WTC11 (cell line): ENCODE measurements at regions not wholly inside any gene's neighbourhood (a gene's known extent, or its start where the extent isn't known, plus 50 kb on each side); places are given as distances from the start of the nearest gene placed in this dataset.

Experiments used
- ATAC-seq: fragments of 200-7000 bp; cut with Tn5 transposase; 2 replicates; pipeline ENCODE4 v1.10.0; 2021; ENCODE audit warnings: mild to moderate bottlenecking, moderate library complexity
- CTCF ChIA-PET: fragments of 300-600 bp; sonication (Branson Sonifier 250); formaldehyde crosslinking; loops from one replicate; lab custom pipeline; 2021; ENCODE audit warnings: antibody characterized with exemption; lab: Charles Lee
- POLR2A ChIA-PET: fragments of 350-600 bp; sonication (Branson Sonifier 250); formaldehyde crosslinking; loops from one replicate; lab custom pipeline; 2021; ENCODE audit warnings: antibody characterized with exemption; lab: Charles Lee
- DNase-seq: peaks from one replicate; pipeline ENCODE4 v3.0.0; 2021; ENCODE audit warnings: low spot score
- H3K27ac Mint-ChIP-seq: 2 replicates; pipeline ENCODE4 v1.8.0; 2021; ENCODE audit warnings: mixed read lengths
- H3K27me3 Mint-ChIP-seq: 2 replicates; pipeline ENCODE4 v1.8.0; 2021; ENCODE audit warnings: low read depth, mild to moderate bottlenecking, moderate library complexity, mixed read lengths
- H3K36me3 Mint-ChIP-seq: 2 replicates; pipeline ENCODE4 v1.8.0; 2021; ENCODE audit warnings: mixed read lengths
- H3K4me1 Mint-ChIP-seq: 2 replicates; pipeline ENCODE4 v1.8.0; 2022; ENCODE audit warnings: mixed read lengths
- H3K4me3 Mint-ChIP-seq: 2 replicates; pipeline ENCODE4 v1.8.0; 2021; ENCODE audit warnings: mild to moderate bottlenecking, moderate library complexity, mixed read lengths
- H3K9me3 Mint-ChIP-seq: 2 replicates; pipeline ENCODE4 v1.8.0; 2021; ENCODE audit warnings: mixed read lengths
- CBFB ChIP-seq: sonication (generic); formaldehyde crosslinking; IDR thresholded peaks from 2 replicates; pipeline ENCODE4 v1.8.1; 2022; ENCODE audit warnings: mild to moderate bottlenecking, low read depth, missing genetic modification reagents
- ETV6 ChIP-seq: sonication (generic); formaldehyde crosslinking; IDR thresholded peaks from 2 replicates; pipeline ENCODE4 v1.8.1; 2022; ENCODE audit warnings: mild to moderate bottlenecking, missing genetic modification reagents
- FOXJ3 ChIP-seq: sonication (generic); formaldehyde crosslinking; IDR thresholded peaks from 2 replicates; pipeline ENCODE4 v1.9.0; 2021; ENCODE audit warnings: missing genetic modification reagents, mild to moderate bottlenecking, borderline replicate concordance
- GABPB1 ChIP-seq: sonication (generic); formaldehyde crosslinking; IDR thresholded peaks from 2 replicates; pipeline ENCODE4 v1.8.1; 2023; ENCODE audit warnings: mild to moderate bottlenecking, missing genetic modification reagents
- HMGA2 ChIP-seq: fragments of 250-450 bp; sonication (Bioruptor Pico); IDR thresholded peaks from 2 replicates; pipeline ENCODE4 v1.4.0; 2021; ENCODE audit warnings: mild to moderate bottlenecking, moderate library complexity
- JUN ChIP-seq: sonication (generic); formaldehyde crosslinking; IDR thresholded peaks from 2 replicates; pipeline ENCODE4 v1.8.0; 2023; ENCODE audit warnings: mild to moderate bottlenecking, missing genetic modification reagents
- KAT7 ChIP-seq: sonication (generic); formaldehyde crosslinking; IDR thresholded peaks from 2 replicates; pipeline ENCODE4 v1.8.1; 2023; ENCODE audit warnings: missing genetic modification reagents, mild to moderate bottlenecking, borderline replicate concordance
- NFATC4 ChIP-seq: fragments of 250-450 bp; sonication (Bioruptor Pico); IDR thresholded peaks from 2 replicates; pipeline ENCODE4 v1.9.0; 2021; ENCODE audit warnings: mild to moderate bottlenecking
- NFYB ChIP-seq: sonication (generic); formaldehyde crosslinking; conservative IDR thresholded peaks from 2 replicates; pipeline ENCODE4 v1.8.0; 2022; ENCODE audit warnings: low read depth, missing genetic modification reagents
- RORB ChIP-seq: fragments of 250-450 bp; sonication (Bioruptor Pico); IDR thresholded peaks from 2 replicates; pipeline ENCODE4 v1.9.0; 2021; ENCODE audit warnings: mild to moderate bottlenecking
- SMAD3 ChIP-seq: sonication (generic); formaldehyde crosslinking; IDR thresholded peaks from 2 replicates; pipeline ENCODE4 v1.8.0; 2022; ENCODE audit warnings: missing genetic modification reagents, mild to moderate bottlenecking, borderline replicate concordance
- SOX15 ChIP-seq: fragments of 250-450 bp; sonication (Bioruptor Pico); IDR thresholded peaks from 2 replicates; pipeline ENCODE4 v1.9.0; 2021; ENCODE audit warnings: mild to moderate bottlenecking
- TP53 ChIP-seq: sonication (generic); formaldehyde crosslinking; IDR thresholded peaks from 2 replicates; pipeline ENCODE4 v1.8.1; 2023; ENCODE audit warnings: mild to moderate bottlenecking, missing genetic modification reagents
- ZNF317 ChIP-seq: sonication (generic); formaldehyde crosslinking; IDR thresholded peaks from 2 replicates; pipeline ENCODE4 v1.8.1; 2023; ENCODE audit warnings: low read depth, mild to moderate bottlenecking, moderate library complexity, missing genetic modification reagents, borderline replicate concordance
- TF ChIP-seq, protein P1 (sequence below): sonication (generic); formaldehyde crosslinking; IDR thresholded peaks from 2 replicates; pipeline ENCODE4 v1.8.0; 2022; ENCODE audit warnings: mild to moderate bottlenecking, missing genetic modification reagents
- TF ChIP-seq, protein P2 (sequence below): sonication (generic); formaldehyde crosslinking; IDR thresholded peaks from 2 replicates; pipeline ENCODE4 v1.8.0; 2022; ENCODE audit warnings: mild to moderate bottlenecking, missing genetic modification reagents
- TF ChIP-seq, protein P3 (sequence below): sonication (generic); formaldehyde crosslinking; conservative IDR thresholded peaks from 2 replicates; pipeline ENCODE4 v1.8.1; 2022; ENCODE audit warnings: mild to moderate bottlenecking, missing genetic modification reagents
- TF ChIP-seq, protein P4 (sequence below): sonication (generic); formaldehyde crosslinking; IDR thresholded peaks from 2 replicates; pipeline ENCODE4 v1.8.1; 2022; ENCODE audit warnings: low read depth, mild to moderate bottlenecking, moderate library complexity, missing genetic modification reagents, borderline replicate concordance
- TF ChIP-seq, protein P5 (sequence below): fragments of 250-450 bp; sonication (Bioruptor Pico); IDR thresholded peaks from 2 replicates; pipeline ENCODE4 v1.9.0; 2021; ENCODE audit warnings: mild to moderate bottlenecking
- TF ChIP-seq, protein P6 (sequence below): sonication (generic); formaldehyde crosslinking; IDR thresholded peaks from 2 replicates; pipeline ENCODE4 v1.8.1; 2023; ENCODE audit warnings: mild to moderate bottlenecking, missing genetic modification reagents, moderate library complexity
- TF ChIP-seq, protein P7 (sequence below): sonication (generic); formaldehyde crosslinking; IDR thresholded peaks from 2 replicates; pipeline ENCODE4 v1.8.1; 2023; ENCODE audit warnings: mild to moderate bottlenecking, moderate library complexity, missing genetic modification reagents
- TF ChIP-seq, protein P8 (sequence below): fragments of 250-450 bp; sonication (Bioruptor Pico); conservative IDR thresholded peaks from 2 replicates; pipeline ENCODE4 v1.9.0; 2021; ENCODE audit warnings: mild to moderate bottlenecking

DNA sequence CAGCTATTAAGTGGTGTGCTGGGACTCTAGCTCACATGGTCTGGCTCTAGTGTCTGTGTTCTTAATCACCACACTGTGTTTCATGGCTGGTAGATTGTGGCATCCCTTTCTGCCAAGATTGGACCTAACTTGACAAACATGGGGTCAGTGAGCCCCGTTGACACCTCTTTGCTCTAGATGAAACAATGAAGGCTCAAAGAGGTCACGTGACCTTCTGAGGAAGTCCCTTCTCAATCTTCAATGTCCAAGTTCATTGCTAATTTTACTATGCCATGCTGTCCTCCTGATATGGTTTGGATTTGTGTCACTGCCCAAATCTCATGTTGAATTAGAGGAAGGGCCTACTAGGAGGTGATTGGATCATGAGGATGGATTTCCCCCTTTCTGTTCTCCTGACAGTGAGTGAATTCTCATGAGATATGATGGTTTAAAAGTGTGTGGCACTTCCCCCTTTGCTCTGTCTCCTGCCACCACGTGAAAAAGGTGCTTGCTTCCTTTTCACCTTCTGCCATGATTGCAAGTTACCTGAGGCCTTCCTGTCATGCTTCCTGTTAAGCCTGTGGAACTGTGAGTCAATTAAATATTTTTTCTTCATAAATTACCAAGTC is 177.8 kb upstream of the MYLIP start (continued):
- TF ChIP-seq JUN (CRISPR knock-in tag) (no peak), ETV6 (CRISPR knock-in tag) (no peak), KAT7 (CRISPR knock-in tag) (no peak), RORB (no peak), SOX15 (CRISPR knock-in tag) (no peak), SMAD3 (no peak), GABPB1 (CRISPR knock-in tag) (no peak), CBFB (CRISPR knock-in tag) (no peak), ZNF317 (no peak), TP53 (CRISPR knock-in tag) (no peak)
- TF ChIP-seq, protein P1, sequence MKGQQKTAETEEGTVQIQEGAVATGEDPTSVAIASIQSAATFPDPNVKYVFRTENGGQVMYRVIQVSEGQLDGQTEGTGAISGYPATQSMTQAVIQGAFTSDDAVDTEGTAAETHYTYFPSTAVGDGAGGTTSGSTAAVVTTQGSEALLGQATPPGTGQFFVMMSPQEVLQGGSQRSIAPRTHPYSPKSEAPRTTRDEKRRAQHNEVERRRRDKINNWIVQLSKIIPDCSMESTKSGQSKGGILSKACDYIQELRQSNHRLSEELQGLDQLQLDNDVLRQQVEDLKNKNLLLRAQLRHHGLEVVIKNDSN (CRISPR knock-in tag) = no peak

DNA sequence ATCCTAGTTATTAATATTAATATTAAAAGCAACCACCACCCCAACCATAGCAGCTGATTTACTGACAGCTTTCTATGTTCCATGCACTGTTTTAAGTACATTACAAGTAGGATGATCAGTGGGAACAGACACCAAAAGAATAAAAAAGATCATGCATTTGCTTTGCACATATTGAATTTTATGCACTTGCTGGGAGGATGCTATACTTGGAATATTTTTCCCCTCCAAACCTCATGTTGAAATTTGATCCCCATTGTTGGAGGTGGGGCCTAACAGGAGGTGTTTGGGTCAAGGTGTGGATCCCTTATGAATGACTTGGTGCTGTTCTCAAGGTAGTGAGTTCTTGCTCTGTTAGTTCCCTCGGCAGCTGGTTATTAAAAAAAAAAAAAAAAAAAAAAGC is 178.9 kb upstream of the MYLIP start:
- Mint-ChIP-seq H3K27ac (no peak overlapping the region), H3K4me1 (peaks cover 51% of the 10 kb centered on the region)

DNA sequence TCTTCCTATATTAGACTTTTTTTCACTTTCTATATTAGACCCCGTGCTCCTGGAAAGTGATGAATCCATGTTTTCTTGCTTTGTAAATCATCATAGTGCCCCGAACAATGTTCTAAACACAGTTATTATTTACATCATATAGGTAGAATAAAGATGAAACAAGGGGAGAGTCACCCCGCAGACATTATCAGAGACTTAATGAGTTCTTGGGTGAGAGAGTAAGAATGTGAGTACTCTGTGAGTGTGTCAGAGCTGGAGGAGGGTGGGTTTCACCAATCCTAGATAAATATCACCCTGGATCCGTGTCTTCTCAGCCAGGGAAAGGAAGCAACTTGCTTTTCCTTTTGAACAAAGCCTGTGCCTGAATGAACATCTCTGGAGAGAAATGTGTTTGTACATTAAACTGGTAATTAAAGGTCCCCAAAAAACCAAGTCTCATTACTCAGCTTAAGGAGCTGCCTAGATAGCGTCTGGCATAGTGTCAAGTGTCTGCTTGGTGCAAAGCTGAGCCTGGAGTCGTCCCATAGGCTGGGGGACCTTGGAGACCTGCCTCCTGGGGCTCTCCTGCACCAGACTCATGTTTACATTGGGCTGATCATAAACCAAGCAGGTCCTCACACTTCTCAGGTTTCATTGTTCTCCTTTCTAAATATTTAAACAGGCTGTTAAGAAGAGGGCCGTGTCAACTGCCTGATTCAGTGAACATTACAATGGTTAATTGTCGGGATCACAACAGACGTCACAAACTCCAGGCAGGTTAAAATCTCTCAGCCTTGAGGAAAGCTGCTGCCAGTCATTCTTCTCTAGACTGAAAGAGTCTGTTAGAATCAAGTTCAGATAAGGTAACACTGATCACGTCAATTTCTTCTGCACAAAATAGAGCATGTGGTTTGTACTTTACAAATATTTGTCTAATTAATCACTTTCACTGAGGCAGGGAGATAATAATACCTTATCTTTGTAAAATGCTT is 179.7 kb upstream of the MYLIP start:
- ChIA-PET POLR2A (interaction anchor here (0.6 kb wide), 1 partner anchor 253 kb away, joined by 3 read pairs; no protein-coding TSS in a partner anchor), CTCF (interaction anchor here (1.1 to 1.2 kb wide), 2 partner anchors 56 to 179 kb away, joined by 4 read pairs; partner anchors contain the start of gene MYLIP)
- ATAC-seq (peak; percentile 83), DNase-seq (no peak)
- Mint-ChIP-seq H3K9me3 (no peaks in the 10 kb centered on the region), H3K36me3 (no peaks in the 10 kb centered on the region), H3K27me3 (no peaks in the 10 kb centered on the region), H3K27ac (no peak overlapping the region), H3K4me1 (peaks cover 49% of the 10 kb centered on the region), H3K4me3 (no peak overlapping the region)
- TF ChIP-seq, protein P2, sequence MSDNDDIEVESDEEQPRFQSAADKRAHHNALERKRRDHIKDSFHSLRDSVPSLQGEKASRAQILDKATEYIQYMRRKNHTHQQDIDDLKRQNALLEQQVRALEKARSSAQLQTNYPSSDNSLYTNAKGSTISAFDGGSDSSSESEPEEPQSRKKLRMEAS (CRISPR knock-in tag) = no peak
- TF ChIP-seq, protein P3, sequence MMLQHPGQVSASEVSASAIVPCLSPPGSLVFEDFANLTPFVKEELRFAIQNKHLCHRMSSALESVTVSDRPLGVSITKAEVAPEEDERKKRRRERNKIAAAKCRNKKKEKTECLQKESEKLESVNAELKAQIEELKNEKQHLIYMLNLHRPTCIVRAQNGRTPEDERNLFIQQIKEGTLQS (CRISPR knock-in tag) = no peak
- TF ChIP-seq, protein P4, sequence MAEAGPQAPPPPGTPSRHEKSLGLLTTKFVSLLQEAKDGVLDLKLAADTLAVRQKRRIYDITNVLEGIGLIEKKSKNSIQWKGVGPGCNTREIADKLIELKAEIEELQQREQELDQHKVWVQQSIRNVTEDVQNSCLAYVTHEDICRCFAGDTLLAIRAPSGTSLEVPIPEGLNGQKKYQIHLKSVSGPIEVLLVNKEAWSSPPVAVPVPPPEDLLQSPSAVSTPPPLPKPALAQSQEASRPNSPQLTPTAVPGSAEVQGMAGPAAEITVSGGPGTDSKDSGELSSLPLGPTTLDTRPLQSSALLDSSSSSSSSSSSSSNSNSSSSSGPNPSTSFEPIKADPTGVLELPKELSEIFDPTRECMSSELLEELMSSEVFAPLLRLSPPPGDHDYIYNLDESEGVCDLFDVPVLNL (CRISPR knock-in tag) = no peak
- TF ChIP-seq, protein P5, sequence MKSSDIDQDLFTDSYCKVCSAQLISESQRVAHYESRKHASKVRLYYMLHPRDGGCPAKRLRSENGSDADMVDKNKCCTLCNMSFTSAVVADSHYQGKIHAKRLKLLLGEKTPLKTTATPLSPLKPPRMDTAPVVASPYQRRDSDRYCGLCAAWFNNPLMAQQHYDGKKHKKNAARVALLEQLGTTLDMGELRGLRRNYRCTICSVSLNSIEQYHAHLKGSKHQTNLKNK (CRISPR knock-in tag) = no peak
- TF ChIP-seq, protein P6, sequence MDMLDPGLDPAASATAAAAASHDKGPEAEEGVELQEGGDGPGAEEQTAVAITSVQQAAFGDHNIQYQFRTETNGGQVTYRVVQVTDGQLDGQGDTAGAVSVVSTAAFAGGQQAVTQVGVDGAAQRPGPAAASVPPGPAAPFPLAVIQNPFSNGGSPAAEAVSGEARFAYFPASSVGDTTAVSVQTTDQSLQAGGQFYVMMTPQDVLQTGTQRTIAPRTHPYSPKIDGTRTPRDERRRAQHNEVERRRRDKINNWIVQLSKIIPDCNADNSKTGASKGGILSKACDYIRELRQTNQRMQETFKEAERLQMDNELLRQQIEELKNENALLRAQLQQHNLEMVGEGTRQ (CRISPR knock-in tag) = no peak
- TF ChIP-seq NFATC4 (CRISPR knock-in tag) (no peak), NFYB (CRISPR knock-in tag) (no peak)
- TF ChIP-seq, protein P7, sequence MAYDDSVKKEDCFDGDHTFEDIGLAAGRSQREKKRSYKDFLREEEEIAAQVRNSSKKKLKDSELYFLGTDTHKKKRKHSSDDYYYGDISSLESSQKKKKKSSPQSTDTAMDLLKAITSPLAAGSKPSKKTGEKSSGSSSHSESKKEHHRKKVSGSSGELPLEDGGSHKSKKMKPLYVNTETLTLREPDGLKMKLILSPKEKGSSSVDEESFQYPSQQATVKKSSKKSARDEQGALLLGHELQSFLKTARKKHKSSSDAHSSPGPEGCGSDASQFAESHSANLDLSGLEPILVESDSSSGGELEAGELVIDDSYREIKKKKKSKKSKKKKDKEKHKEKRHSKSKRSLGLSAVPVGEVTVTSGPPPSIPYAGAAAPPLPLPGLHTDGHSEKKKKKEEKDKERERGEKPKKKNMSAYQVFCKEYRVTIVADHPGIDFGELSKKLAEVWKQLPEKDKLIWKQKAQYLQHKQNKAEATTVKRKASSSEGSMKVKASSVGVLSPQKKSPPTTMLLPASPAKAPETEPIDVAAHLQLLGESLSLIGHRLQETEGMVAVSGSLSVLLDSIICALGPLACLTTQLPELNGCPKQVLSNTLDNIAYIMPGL (CRISPR knock-in tag) = no peak

More for the DNA sequence above, 178.9 kb upstream of the MYLIP start:
- CTCF ChIA-PET = interaction anchor here (1.1 kb wide), 1 partner anchor 178 kb away, joined by 4 read pairs; the partner anchor contains the start of gene MYLIP
- DNase-seq (no peak), ATAC-seq (no peak; the same call in 1 of the 2 replicates)
- Mint-ChIP-seq H3K36me3 (no peaks in the 10 kb centered on the region), H3K9me3 (no peaks in the 10 kb centered on the region), H3K4me3 (no peak overlapping the region), H3K27me3 (no peaks in the 10 kb centered on the region)
- POLR2A ChIA-PET = interaction anchor here (0.6 kb wide), 1 partner anchor 254 kb away, joined by 3 read pairs; no protein-coding TSS in a partner anchor
- TF ChIP-seq HMGA2 (CRISPR knock-in tag) (no peak), FOXJ3 (no peak), GABPB1 (CRISPR knock-in tag) (no peak), TP53 (CRISPR knock-in tag) (no peak)
- TF ChIP-seq, protein P8, sequence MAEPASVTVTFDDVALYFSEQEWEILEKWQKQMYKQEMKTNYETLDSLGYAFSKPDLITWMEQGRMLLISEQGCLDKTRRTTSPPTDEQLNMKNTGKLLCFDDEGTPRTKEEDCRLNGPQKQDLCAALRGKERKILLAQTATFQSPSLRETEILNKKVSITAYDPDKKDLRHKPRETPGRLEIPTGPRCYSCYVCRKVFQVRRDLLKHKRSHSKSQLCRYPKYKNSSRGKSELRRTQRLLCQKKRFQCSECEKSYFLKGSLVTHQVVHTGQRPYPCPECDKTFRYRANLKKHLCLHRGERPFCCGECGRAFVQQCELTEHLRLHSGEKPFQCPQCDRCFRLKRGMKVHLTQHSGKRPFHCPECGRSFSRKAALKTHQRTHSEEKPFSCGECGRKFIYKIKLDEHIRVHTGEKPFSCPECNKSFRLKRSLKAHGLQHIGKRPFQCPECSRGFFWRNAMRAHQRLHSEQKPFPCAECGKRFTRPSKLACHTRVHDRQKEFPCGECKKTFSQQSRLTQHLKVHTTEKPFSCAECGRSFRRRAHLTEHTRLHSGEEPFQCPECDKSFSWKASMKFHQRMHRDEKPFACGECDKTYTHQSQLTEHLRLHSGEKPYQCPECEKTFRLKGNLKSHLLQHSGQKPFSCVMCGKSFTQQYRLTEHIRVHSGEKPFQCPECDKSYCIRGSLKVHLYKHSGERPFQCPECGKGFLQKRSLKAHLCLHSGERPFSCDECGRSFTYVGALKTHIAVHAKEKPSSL (CRISPR knock-in tag) = no peak
- TF ChIP-seq, protein P1 (CRISPR knock-in tag) = no peak
- TF ChIP-seq, all 79 proteins: peak for 0
